ENCODE measurements at regions not wholly inside any gene's neighbourhood (a gene's known extent, or its start where the extent isn't known, plus 50 kb on each side); places are given as distances from the start of the nearest gene placed in this dataset.
A peak's percentile ranks its signal among the peaks of the same experiment; 100 is the strongest.
"Not testable (repeated sequence)": the region's sequence is repeated elsewhere in the genome, so short reads cannot be mapped to it uniquely, and the experiment has no call there.

- Histone ChIP-seq H3K36me3 (ENCODE audit: insufficient read depth, insufficient read length, low read length) (no peaks in the 10 kb centered on the region), H3K27me3 (ENCODE audit: insufficient read depth, insufficient read length) (no peaks in the 10 kb centered on the region), H3K9me3 (ENCODE audit: insufficient read depth, low read length) (peaks cover 14% of the 10 kb centered on the region), H3K4me3 (ENCODE audit: insufficient read length, low read depth) (no peak overlapping the region), H3K9ac (ENCODE audit: insufficient read length, low read depth) (no peak overlapping the region), H3K4me1 (ENCODE audit: insufficient read depth, insufficient read length) (no peaks in the 10 kb centered on the region)
- no peak for DNase-seq (ENCODE audit: low read depth, low spot score)
- TF ChIP-seq ZNF274 (IDR thresholded peaks at IDR 0.05; ENCODE audit: low read depth, low read length) (no peak), SUZ12 (IDR thresholded peaks at IDR 0.05; ENCODE audit: extremely low read depth, insufficient read depth, insufficient read length) (no peak), YY1 (IDR thresholded peaks at IDR 0.05; ENCODE audit: insufficient read depth, insufficient read length) (no peak)
Measured at GRCh38 chr15:92780843-92781242, 119.3 kb upstream of the CHD2 start.

- H3K27me3 ChIP-seq (ENCODE audit: insufficient read depth, insufficient read length) = no peaks in the 10 kb centered on the region
- DNase-seq (ENCODE audit: low read depth, low spot score) = no peak
- no peaks in the 10 kb centered on the region for H3K4me1 ChIP-seq (ENCODE audit: insufficient read depth, insufficient read length)
- peaks cover 14% of the 10 kb centered on the region for H3K9me3 ChIP-seq (ENCODE audit: insufficient read depth, low read length)
- no peak overlapping the region for H3K4me3 ChIP-seq (ENCODE audit: insufficient read length, low read depth)
- H3K9ac ChIP-seq (ENCODE audit: insufficient read length, low read depth) = no peak overlapping the region
- no peak for TF ChIP-seq YY1 (IDR thresholded peaks at IDR 0.05; ENCODE audit: insufficient read depth, insufficient read length)
- TF ChIP-seq SUZ12 (IDR thresholded peaks at IDR 0.05; ENCODE audit: extremely low read depth, insufficient read depth, insufficient read length) = no peak
- no peak for TF ChIP-seq ZNF274 (IDR thresholded peaks at IDR 0.05; ENCODE audit: low read depth, low read length)
- no peaks in the 10 kb centered on the region for H3K36me3 ChIP-seq (ENCODE audit: insufficient read depth, insufficient read length, low read length)
Measured at GRCh38 chr15:92781925-92782453, 118.1 kb upstream of the CHD2 start.

DNA sequence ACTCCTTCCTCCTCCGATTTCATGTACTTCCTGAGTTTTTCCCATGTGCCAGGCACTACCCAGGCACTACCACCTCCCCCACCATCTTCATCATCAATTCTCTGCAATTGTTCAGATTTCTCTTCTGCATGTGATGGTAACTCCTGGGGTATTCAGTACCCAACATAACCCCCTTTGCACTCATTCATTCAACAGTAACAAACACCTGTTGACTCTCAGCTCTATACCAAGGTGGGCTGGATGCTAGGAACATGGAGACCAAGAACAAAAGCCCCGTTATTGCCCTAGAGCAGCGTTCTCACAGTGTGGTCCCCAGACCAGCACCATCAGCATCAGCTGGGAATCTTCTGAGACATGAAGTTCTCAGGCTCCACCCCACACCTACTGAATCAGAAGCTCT, 113.0 kb upstream of the CHD2 start:
- no peak overlapping the region for H3K4me3 ChIP-seq (ENCODE audit: insufficient read length, low read depth)
- no peaks in the 10 kb centered on the region for H3K27me3 ChIP-seq (ENCODE audit: insufficient read depth, insufficient read length)
- peaks cover 7% of the 10 kb centered on the region; the same call in 1 of the 2 replicates for H3K9me3 ChIP-seq (ENCODE audit: insufficient read depth, low read length)
- no peaks in the 10 kb centered on the region for H3K36me3 ChIP-seq (ENCODE audit: insufficient read depth, insufficient read length, low read length)
- no peak for DNase-seq (ENCODE audit: low read depth, low spot score)
- H3K9ac ChIP-seq (ENCODE audit: insufficient read length, low read depth) = no peak overlapping the region
- no peak for TF ChIP-seq YY1 (IDR thresholded peaks at IDR 0.05; ENCODE audit: insufficient read depth, insufficient read length)
- H3K4me1 ChIP-seq (ENCODE audit: insufficient read depth, insufficient read length) = no peaks in the 10 kb centered on the region

DNA sequence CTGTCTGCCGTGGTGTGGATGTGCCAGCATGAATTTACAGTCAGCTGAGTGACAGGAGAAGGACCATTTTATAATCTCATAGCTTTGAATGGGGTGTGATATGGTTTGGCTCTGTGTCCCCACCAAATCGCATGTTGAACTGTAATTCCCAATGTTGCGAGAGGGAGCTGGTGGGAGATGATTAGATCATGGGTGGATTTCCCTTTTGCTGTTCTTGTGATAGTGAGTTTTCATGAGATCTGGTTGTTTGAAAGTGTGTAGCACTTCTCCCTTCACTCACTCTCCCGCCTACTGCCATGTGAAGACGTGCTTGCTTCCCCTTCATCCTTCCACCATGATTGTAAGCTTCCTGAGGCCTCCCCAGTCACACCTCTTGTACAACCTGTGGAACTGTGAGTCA, 111.9 kb upstream of the CHD2 start:
- Histone ChIP-seq H3K36me3 (ENCODE audit: insufficient read depth, insufficient read length, low read length) (no peaks in the 10 kb centered on the region), H3K4me1 (ENCODE audit: insufficient read depth, insufficient read length) (no peaks in the 10 kb centered on the region), H3K27me3 (ENCODE audit: insufficient read depth, insufficient read length) (no peaks in the 10 kb centered on the region), H3K9me3 (ENCODE audit: insufficient read depth, low read length) (peaks cover 7% of the 10 kb centered on the region; the same call in 1 of the 2 replicates), H3K4me3 (ENCODE audit: insufficient read length, low read depth) (no peak overlapping the region), H3K9ac (ENCODE audit: insufficient read length, low read depth) (no peak overlapping the region)
- TF ChIP-seq SUZ12 (IDR thresholded peaks at IDR 0.05; ENCODE audit: extremely low read depth, insufficient read depth, insufficient read length) (no peak), YY1 (IDR thresholded peaks at IDR 0.05; ENCODE audit: insufficient read depth, insufficient read length) (no peak)
- no peak for DNase-seq (ENCODE audit: low read depth, low spot score)

DNA sequence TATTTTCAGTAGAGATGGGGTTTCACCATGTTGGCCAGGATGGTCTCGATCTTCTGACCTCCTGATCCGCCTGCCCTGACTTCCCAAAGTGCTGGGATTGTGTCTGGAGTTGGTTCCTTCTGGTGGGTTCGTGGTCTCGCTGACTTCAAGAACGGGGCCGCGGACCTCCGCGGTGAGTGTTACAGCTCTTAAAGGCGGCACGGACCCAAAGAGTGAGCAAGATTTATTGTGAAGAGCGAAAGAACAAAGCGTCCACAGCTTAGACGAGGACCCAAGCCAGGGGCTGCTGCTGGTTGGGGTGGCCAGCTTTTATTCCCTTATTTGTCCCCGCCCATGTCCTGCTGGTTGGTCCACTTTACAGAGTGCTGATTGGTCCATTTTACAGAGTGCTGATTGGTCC, 111.3 kb upstream of the CHD2 start:
- not testable (repeated sequence) for H3K9ac ChIP-seq (ENCODE audit: insufficient read length, low read depth); DNase-seq (ENCODE audit: low read depth, low spot score)

DNA sequence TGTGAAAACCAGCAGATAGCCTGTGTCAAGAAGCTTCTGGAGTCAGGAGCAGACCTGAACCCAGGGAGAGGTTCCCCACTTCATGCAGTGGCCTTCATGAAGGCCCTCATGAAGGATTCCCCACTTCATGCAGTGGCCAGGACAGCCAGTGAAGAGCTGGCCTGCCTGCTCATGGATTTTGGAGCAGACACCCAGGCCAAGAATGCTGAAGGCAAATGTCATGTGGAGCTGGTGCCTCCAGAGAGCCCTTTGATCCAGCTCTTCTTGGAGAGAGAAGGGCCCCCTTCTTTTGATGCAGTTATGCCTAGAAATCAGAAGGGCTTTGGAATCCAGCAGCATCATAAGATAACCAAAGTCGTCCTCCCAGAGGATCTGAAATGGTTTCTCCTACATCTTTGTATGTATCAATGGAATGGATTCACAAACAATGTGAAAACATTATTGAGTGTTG, 103.9 kb upstream of the CHD2 start:
- no peak for TF ChIP-seq ZNF274 (IDR thresholded peaks at IDR 0.05; ENCODE audit: low read depth, low read length)
- TF ChIP-seq YY1 (IDR thresholded peaks at IDR 0.05; ENCODE audit: insufficient read depth, insufficient read length) = no peak
- no peak for TF ChIP-seq SUZ12 (IDR thresholded peaks at IDR 0.05; ENCODE audit: extremely low read depth, insufficient read depth, insufficient read length)
- Histone ChIP-seq H3K4me3 (ENCODE audit: insufficient read length, low read depth) (no peak overlapping the region), H3K9ac (ENCODE audit: insufficient read length, low read depth) (no peak overlapping the region), H3K36me3 (ENCODE audit: insufficient read depth, insufficient read length, low read length) (no peaks in the 10 kb centered on the region), H3K27me3 (ENCODE audit: insufficient read depth, insufficient read length) (no peaks in the 10 kb centered on the region), H3K4me1 (ENCODE audit: insufficient read depth, insufficient read length) (no peaks in the 10 kb centered on the region), H3K9me3 (ENCODE audit: insufficient read depth, low read length) (no peaks in the 10 kb centered on the region)
- DNase-seq (ENCODE audit: low read depth, low spot score) = no peak

More for the DNA sequence above, 111.3 kb upstream of the CHD2 start:
- H3K9me3 ChIP-seq (ENCODE audit: insufficient read depth, low read length); H3K36me3 ChIP-seq (ENCODE audit: insufficient read depth, insufficient read length, low read length); H3K4me1 ChIP-seq (ENCODE audit: insufficient read depth, insufficient read length); H3K4me3 ChIP-seq (ENCODE audit: insufficient read length, low read depth); H3K27me3 ChIP-seq (ENCODE audit: insufficient read depth, insufficient read length): not testable (repeated sequence)

- Histone ChIP-seq H3K4me1 (ENCODE audit: insufficient read depth, insufficient read length) (peaks cover 3% of the 10 kb centered on the region), H3K27me3 (ENCODE audit: insufficient read depth, insufficient read length) (no peaks in the 10 kb centered on the region), H3K9me3 (ENCODE audit: insufficient read depth, low read length) (no peaks in the 10 kb centered on the region), H3K4me3 (ENCODE audit: insufficient read length, low read depth) (no peak overlapping the region), H3K36me3 (ENCODE audit: insufficient read depth, insufficient read length, low read length) (no peaks in the 10 kb centered on the region), H3K9ac (ENCODE audit: insufficient read length, low read depth) (no peak overlapping the region)
- DNase-seq (ENCODE audit: low read depth, low spot score) = peak; percentile 67
- no peak for TF ChIP-seq SUZ12 (IDR thresholded peaks at IDR 0.05; ENCODE audit: extremely low read depth, insufficient read depth, insufficient read length)
- TF ChIP-seq ZNF274 (IDR thresholded peaks at IDR 0.05; ENCODE audit: low read depth, low read length) = no peak
- no peak for TF ChIP-seq YY1 (IDR thresholded peaks at IDR 0.05; ENCODE audit: insufficient read depth, insufficient read length)
Measured at GRCh38 chr15:92797168-92798052, 102.7 kb upstream of the CHD2 start.
